SU-DHL-6 (cell line): ENCODE measurements at regions not wholly inside any gene's neighbourhood (a gene's known extent, or its start where the extent isn't known, plus 50 kb on each side); places are given as distances from the start of the nearest gene placed in this dataset.

Experiments used
- H2AFZ ChIP-seq: fragments of 200-600 bp; sonication (generic); 2 replicates; pipeline ENCODE4 v1.6.1; 2014; ENCODE audit warnings: low read depth, mild to moderate bottlenecking, moderate library complexity, mixed read lengths, antibody characterized with exemption, low read length; ENCODE audit not compliant: severe bottlenecking
- H3F3A ChIP-seq: fragments of 200-600 bp; shearing (Covaris generic); 2 replicates; pipeline ENCODE4 v1.6.0; 2016; ENCODE audit warnings: antibody characterized with exemption, mild to moderate bottlenecking; ENCODE audit not compliant: insufficient read depth
- H3K27ac ChIP-seq: fragments of 200-600 bp; sonication (generic); 2 replicates; pipeline ENCODE4 v1.5.1; 2016; ENCODE audit warnings: low read depth, mild to moderate bottlenecking, low read length, moderate library complexity, mixed read lengths
- H3K27me3 ChIP-seq: fragments of 200-600 bp; sonication (generic), shearing (Covaris generic); 2 replicates; pipeline ENCODE4 v1.6.0; 2014; ENCODE audit warnings: mild to moderate bottlenecking, low read length
- H3K36me3 ChIP-seq: fragments of 200-600 bp; sonication (generic); 2 replicates; pipeline ENCODE4 v1.6.1; 2014; ENCODE audit warnings: mild to moderate bottlenecking, low read length, mixed read lengths
- H3K4me2 ChIP-seq: fragments of 300-600, 200-600 bp; shearing (Covaris generic), sonication (generic); 2 replicates; pipeline ENCODE4 v1.6.0; 2014; ENCODE audit warnings: low read length, low read depth, mild to moderate bottlenecking; ENCODE audit not compliant: poor library complexity, severe bottlenecking
- H3K4me3 ChIP-seq: fragments of 200-600 bp; sonication (generic); 2 replicates; pipeline ENCODE4 v1.5.1; 2014; ENCODE audit warnings: antibody characterized with exemption, low read length, mild to moderate bottlenecking, mixed read lengths; ENCODE audit not compliant: insufficient read depth, poor library complexity, severe bottlenecking
- H3K79me2 ChIP-seq: fragments of 200-600 bp; sonication (generic); 2 replicates; pipeline ENCODE4 v1.6.1; 2014; ENCODE audit warnings: mild to moderate bottlenecking, low read length, moderate library complexity; ENCODE audit not compliant: insufficient read depth
- H3K9ac ChIP-seq: fragments of 200-600 bp; sonication (generic); 2 replicates; pipeline ENCODE4 v1.7.0; 2014; ENCODE audit warnings: mild to moderate bottlenecking, low read length
- H3K9me2 ChIP-seq: fragments of 200-600 bp; sonication (generic); replicated peaks from 2 replicates; pipeline ENCODE4 v1.6.1; 2014; ENCODE audit warnings: low read length; ENCODE audit not compliant: insufficient read depth
- H3K9me3 ChIP-seq: fragments of 200-600 bp; sonication (generic); 2 replicates; pipeline ENCODE4 v1.6.1; 2014; ENCODE audit warnings: low read length, mixed read lengths; ENCODE audit not compliant: insufficient read depth
- H4K20me1 ChIP-seq: fragments of 200-600 bp; sonication (generic); 2 replicates; pipeline ENCODE4 v1.6.1; 2014; ENCODE audit warnings: low read depth, mild to moderate bottlenecking, antibody characterized with exemption, low read length, moderate library complexity, mixed read lengths
- CTCF ChIP-seq: fragments of 200-600 bp; sonication (generic); IDR thresholded peaks from one replicate; pipeline ENCODE4 v1.5.1; 2017; ENCODE audit warnings: antibody characterized with exemption, mild to moderate bottlenecking, low read length, moderate library complexity; ENCODE audit not compliant: insufficient read depth, poor library complexity, severe bottlenecking
- EZH2phosphoT487 ChIP-seq: fragments of 200-600 bp; sonication (generic), shearing (Covaris generic); conservative IDR thresholded peaks from 2 replicates; pipeline ENCODE4 v1.6.1; 2018; ENCODE audit warnings: mild to moderate bottlenecking, antibody characterized with exemption, low read length, moderate library complexity, mixed read lengths

GRCh38 chr20:10800288-10800687 is 126.5 kb upstream of the JAG1 start:
- Histone ChIP-seq H3K4me2 (no peak overlapping the region), H3F3A (no peaks in the 10 kb centered on the region), H4K20me1 (no peaks in the 10 kb centered on the region), H3K36me3 (no peaks in the 10 kb centered on the region), H3K27ac (no peak overlapping the region), H3K4me3 (no peak overlapping the region), H2AFZ (no peak overlapping the region), H3K27me3 (no peaks in the 10 kb centered on the region), H3K79me2 (no peaks in the 10 kb centered on the region), H3K9ac (no peak overlapping the region), H3K9me3 (no peaks in the 10 kb centered on the region), H3K9me2 (no peaks in the 10 kb centered on the region)
- TF ChIP-seq EZH2phosphoT487 (no peak), CTCF (no peak)

GRCh38 chr20:10802236-10802635 is 128.4 kb upstream of the JAG1 start:
- Histone ChIP-seq H3K9ac (no peak overlapping the region), H3K79me2 (no peaks in the 10 kb centered on the region)

GRCh38 chr20:10805764-10806163 is 132.0 kb upstream of the JAG1 start:
- H3K27ac ChIP-seq: no peak overlapping the region
- H3K79me2 ChIP-seq: no peaks in the 10 kb centered on the region
- no peak overlapping the region for H2AFZ ChIP-seq
- TF ChIP-seq CTCF (no peak), EZH2phosphoT487 (no peak)
- H3K9ac ChIP-seq: no peak overlapping the region
- no peaks in the 10 kb centered on the region for H3K36me3 ChIP-seq
- H3K9me2 ChIP-seq: no peaks in the 10 kb centered on the region
- no peaks in the 10 kb centered on the region; the same call in 1 of the 2 replicates for H3K27me3 ChIP-seq
- H3K9me3 ChIP-seq: no peaks in the 10 kb centered on the region
- no peaks in the 10 kb centered on the region for H3F3A ChIP-seq
- no peak overlapping the region for H3K4me3 ChIP-seq
- no peak overlapping the region for H3K4me2 ChIP-seq
- H4K20me1 ChIP-seq: no peaks in the 10 kb centered on the region

More at GRCh38 chr20:10802236-10802635, 128.4 kb upstream of the JAG1 start:
- no peaks in the 10 kb centered on the region for H3K9me3 ChIP-seq
- H3K27ac ChIP-seq: no peak overlapping the region
- H3K27me3 ChIP-seq: no peaks in the 10 kb centered on the region; the same call in 1 of the 2 replicates
- H3K4me2 ChIP-seq: no peak overlapping the region
- H3K36me3 ChIP-seq: no peaks in the 10 kb centered on the region
- H3F3A ChIP-seq: no peaks in the 10 kb centered on the region
- H3K4me3 ChIP-seq: no peak overlapping the region
- no peak overlapping the region for H2AFZ ChIP-seq
- TF ChIP-seq EZH2phosphoT487 (no peak), CTCF (no peak)
- no peaks in the 10 kb centered on the region for H4K20me1 ChIP-seq
- no peaks in the 10 kb centered on the region for H3K9me2 ChIP-seq
